Transverse colon (tissue), 4 donors: ENCODE measurements at regions not wholly inside any gene's neighbourhood (a gene's known extent, or its start where the extent isn't known, plus 50 kb on each side); places are given as distances from the start of the nearest gene placed in this dataset.
"Not testable (repeated sequence)": the region's sequence is repeated elsewhere in the genome, so short reads cannot be mapped to it uniquely, and the experiment has no call there.

ENCODE experiments used
- DNase-seq: peaks from one replicate; pipeline ENCODE4 v3.0.0-alpha.2; 2019
- H3K27ac ChIP-seq, 4 donors: fragments of 200-600 bp; sonication (generic); 2 replicates each; pipeline ENCODE4 v1.5.1; 2016 to 2018; ENCODE audit warnings: inconsistent platforms in 4 of 4
- H3K27me3 ChIP-seq: fragments of 200-600 bp; sonication (generic); 2 replicates; pipeline ENCODE4 v1.5.1; 2017; ENCODE audit warnings: inconsistent platforms
- H3K36me3 ChIP-seq, 4 donors: fragments of 200-600 bp; sonication (generic); 2 replicates each; pipeline ENCODE4 v1.5.1; 2017 to 2019; ENCODE audit warnings: inconsistent platforms in 4 of 4
- H3K4me1 ChIP-seq, 4 donors: fragments of 200-600 bp; sonication (generic); 2 replicates each; pipeline ENCODE4 v1.5.1; 2017 to 2020; ENCODE audit warnings: inconsistent platforms in 4 of 4
- H3K4me3 ChIP-seq, 4 donors: fragments of 200-600 bp; sonication (generic); 1 replicate in 1 of 4; 2 replicates in 3 of 4; pipeline versions ENCODE4 v1.5.1 to v1.6.1; 2017 to 2019; ENCODE audit warnings: inconsistent platforms in 4 of 4
- H3K9me3 ChIP-seq, 2 donors: fragments of 200-600 bp; sonication (generic); 2 replicates each; pipeline ENCODE4 v1.5.1; 2017 to 2019; ENCODE audit warnings: inconsistent platforms in 2 of 2
- EP300 ChIP-seq: sonication (generic); formaldehyde crosslinking; IDR thresholded peaks from one replicate; pipeline ENCODE4 v1.6.1; 2017; ENCODE audit warnings: antibody characterized with exemption, low read depth
- POLR2A ChIP-seq: fragments of 450-650 bp; IDR thresholded peaks from one replicate; pipeline ENCODE4 v1.6.1; 2016; ENCODE audit warnings: antibody characterized with exemption, mild to moderate bottlenecking, moderate library complexity
- POLR2AphosphoS5 ChIP-seq, 3 donors: sonication (generic); formaldehyde crosslinking; IDR thresholded peaks; one replicate each; pipeline ENCODE4 v1.6.1; 2016; ENCODE audit warnings: antibody characterized with exemption in 3 of 3
- WGBS, 2 donors: methylation state at CpG; one replicate each; pipeline ENCODE4 v1.1.5; 2018; ENCODE audit warnings: low coverage in 1 of 2; 5-methylcytosine and 5-hydroxymethylcytosine counted together
- in situ Hi-C, 4 donors: fragments of 200-750 bp; cut with MboI; loops; one replicate each; pipeline versions ENCODE4 v1.15.0 to v1.15.1; 2017; ENCODE audit warnings: low sequenced_read_pairs in 3 of 4, low pct_ligation_motif_present in 1 of 4, low pct_unique_long_range_greater_than_20kb in 1 of 4
- intact Hi-C: fragments of 100-400 bp; cut with DNase I; formaldehyde crosslinking; loops from one replicate; pipeline ENCODE4 v1.15.1; 2023; ENCODE audit warnings: low total_unique reads
- TF ChIP-seq, protein P1 (sequence below), 5 experiments: fragments of 200-600 bp in 3 of 5; fragments of 450-650 bp in 2 of 5; sonication (generic) in 3 of 5; IDR thresholded peaks; 1 replicate in 2 of 5; 2 replicates in 3 of 5; pipeline ENCODE4 v1.5.1; 2016 to 2017; ENCODE audit warnings: antibody characterized with exemption in 5 of 5, inconsistent platforms in 3 of 5, mild to moderate bottlenecking in 2 of 5, moderate library complexity in 1 of 5

GRCh38 chr7:157476201-157476600, 139.4 kb downstream of the DNAJB6 start:
- no peak for DNase-seq
- H3K36me3 ChIP-seq, result no peaks in the 10 kb centered on the region
- WGBS, 2 donors, result 43 to 69% methylated on average over 5 to 8 of the region's 8 CpGs

GRCh38 chr7:157476654-157477549, 140.1 kb downstream of the DNAJB6 start:
- TF ChIP-seq POLR2AphosphoS5 (IDR thresholded peaks at IDR 0.05), result no peak
- no peak for TF ChIP-seq EP300
- TF ChIP-seq, protein P1, sequence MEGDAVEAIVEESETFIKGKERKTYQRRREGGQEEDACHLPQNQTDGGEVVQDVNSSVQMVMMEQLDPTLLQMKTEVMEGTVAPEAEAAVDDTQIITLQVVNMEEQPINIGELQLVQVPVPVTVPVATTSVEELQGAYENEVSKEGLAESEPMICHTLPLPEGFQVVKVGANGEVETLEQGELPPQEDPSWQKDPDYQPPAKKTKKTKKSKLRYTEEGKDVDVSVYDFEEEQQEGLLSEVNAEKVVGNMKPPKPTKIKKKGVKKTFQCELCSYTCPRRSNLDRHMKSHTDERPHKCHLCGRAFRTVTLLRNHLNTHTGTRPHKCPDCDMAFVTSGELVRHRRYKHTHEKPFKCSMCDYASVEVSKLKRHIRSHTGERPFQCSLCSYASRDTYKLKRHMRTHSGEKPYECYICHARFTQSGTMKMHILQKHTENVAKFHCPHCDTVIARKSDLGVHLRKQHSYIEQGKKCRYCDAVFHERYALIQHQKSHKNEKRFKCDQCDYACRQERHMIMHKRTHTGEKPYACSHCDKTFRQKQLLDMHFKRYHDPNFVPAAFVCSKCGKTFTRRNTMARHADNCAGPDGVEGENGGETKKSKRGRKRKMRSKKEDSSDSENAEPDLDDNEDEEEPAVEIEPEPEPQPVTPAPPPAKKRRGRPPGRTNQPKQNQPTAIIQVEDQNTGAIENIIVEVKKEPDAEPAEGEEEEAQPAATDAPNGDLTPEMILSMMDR (IDR thresholded peaks at IDR 0.05), result no peak
- TF ChIP-seq POLR2A, result no peak
- Histone ChIP-seq H3K9me3 (peaks cover 5 to 16% of the 10 kb centered on the region in 2 donors), H3K4me3 (no peak overlapping the region), H3K4me1 (no peaks in the 10 kb centered on the region), H3K36me3 (no peaks in the 10 kb centered on the region), H3K27me3 (no peaks in the 10 kb centered on the region), H3K27ac (no peak overlapping the region)
- intact Hi-C loops (no loop called here), in situ Hi-C loops (no loop called here)
- DNase-seq, result no peak
- WGBS, 2 donors, result 72 to 78% methylated on average over 4 to 17 of the region's 17 CpGs

More at GRCh38 chr7:157476201-157476600, 139.4 kb downstream of the DNAJB6 start:
- no peak for TF ChIP-seq POLR2A
- TF ChIP-seq, protein P1 (IDR thresholded peaks at IDR 0.05), result no peak
- no peak for TF ChIP-seq EP300
- TF ChIP-seq POLR2AphosphoS5 (IDR thresholded peaks at IDR 0.05), result no peak
- intact Hi-C loops (no loop called here), in situ Hi-C loops (no loop called here)
- no peaks in the 10 kb centered on the region for H3K4me1 ChIP-seq
- no peak overlapping the region for H3K4me3 ChIP-seq
- H3K27ac ChIP-seq, result no peak overlapping the region
- peaks cover 5 to 16% of the 10 kb centered on the region in 2 donors for H3K9me3 ChIP-seq
- no peaks in the 10 kb centered on the region for H3K27me3 ChIP-seq

DNA sequence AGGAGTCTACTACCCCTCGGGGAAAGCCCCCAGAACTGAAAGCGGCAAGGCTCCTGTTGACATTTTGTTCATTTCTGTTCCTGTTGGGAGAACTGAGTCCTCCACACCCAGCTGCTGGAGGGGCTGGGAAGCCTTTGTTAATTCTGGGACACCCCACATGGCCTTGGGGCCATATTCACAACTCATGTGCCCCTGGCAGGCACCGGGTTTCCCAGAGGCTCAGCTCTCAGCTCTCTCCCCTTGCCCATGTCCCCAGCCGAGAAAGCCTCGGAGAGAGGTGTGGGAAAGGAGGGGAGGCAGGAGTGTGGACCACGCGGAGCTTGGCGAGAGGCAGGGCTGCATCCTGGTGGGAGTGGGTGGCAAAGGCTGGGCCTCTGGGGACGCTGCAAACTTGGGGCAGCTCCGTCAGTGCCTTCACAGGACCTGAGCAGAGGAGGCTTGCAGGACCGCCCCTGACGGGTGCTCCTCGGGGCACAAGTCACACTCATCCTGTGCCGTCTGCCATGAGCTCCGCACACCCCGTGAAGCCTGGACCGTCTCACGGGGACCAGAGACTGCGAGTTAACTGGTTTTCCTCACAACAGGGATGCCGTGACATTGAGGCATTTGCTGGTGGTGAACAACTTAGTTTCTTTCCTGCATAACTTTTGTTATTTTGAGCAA, 140.9 kb downstream of the DNAJB6 start:
- H3K36me3 ChIP-seq, result no peaks in the 10 kb centered on the region
- in situ Hi-C loops, result no loop called here
- TF ChIP-seq POLR2AphosphoS5 (IDR thresholded peaks at IDR 0.05), result no peak
- no peak for TF ChIP-seq EP300
- TF ChIP-seq, protein P1 (IDR thresholded peaks at IDR 0.05), result no peak
- H3K27ac ChIP-seq, result no peak overlapping the region
- peaks cover 5 to 15% of the 10 kb centered on the region in 2 donors for H3K9me3 ChIP-seq
- 49 to 69% methylated on average over 3 to 20 of the region's 20 CpGs for WGBS, 2 donors
- no peak overlapping the region for H3K4me3 ChIP-seq
- H3K4me1 ChIP-seq, result no peaks in the 10 kb centered on the region
- no peak for DNase-seq
- no peaks in the 10 kb centered on the region for H3K27me3 ChIP-seq
- intact Hi-C loops, result no loop called here

- in situ Hi-C loops, intact Hi-C loops, DNase-seq, H3K4me3 ChIP-seq, H3K4me1 ChIP-seq, H3K27ac ChIP-seq, H3K9me3 ChIP-seq, H3K27me3 ChIP-seq, H3K36me3 ChIP-seq: not testable (repeated sequence)
- 61 to 76% methylated on average over 3 to 13 of the region's 13 CpGs for WGBS, 2 donors
Measured at GRCh38 chr7:157478611-157479010, 141.8 kb downstream of the DNAJB6 start.
